NCI-H1105 (cell line): ENCODE measurements at regions not wholly inside any gene's neighbourhood (a gene's known extent, or its start where the extent isn't known, plus 50 kb on each side); places are given as distances from the start of the nearest gene placed in this dataset.
"Not testable (repeated sequence)": the region's sequence is repeated elsewhere in the genome, so short reads cannot be mapped to it uniquely, and the experiment has no call there.

ENCODE experiments used
- DNase-seq: peaks from one replicate; lab custom pipeline; 2025; lab: John Stamatoyannopoulos, UW

GRCh38 chr3:28950614-28951013, 330.3 kb upstream of the RBMS3 start:
- DNase-seq, result no peak

- no peak for DNase-seq
Measured at GRCh38 chr3:28951772-28952556, 328.9 kb upstream of the RBMS3 start.

GRCh38 chr3:28958656-28959055, 322.2 kb upstream of the RBMS3 start:
- no peak for DNase-seq

DNA sequence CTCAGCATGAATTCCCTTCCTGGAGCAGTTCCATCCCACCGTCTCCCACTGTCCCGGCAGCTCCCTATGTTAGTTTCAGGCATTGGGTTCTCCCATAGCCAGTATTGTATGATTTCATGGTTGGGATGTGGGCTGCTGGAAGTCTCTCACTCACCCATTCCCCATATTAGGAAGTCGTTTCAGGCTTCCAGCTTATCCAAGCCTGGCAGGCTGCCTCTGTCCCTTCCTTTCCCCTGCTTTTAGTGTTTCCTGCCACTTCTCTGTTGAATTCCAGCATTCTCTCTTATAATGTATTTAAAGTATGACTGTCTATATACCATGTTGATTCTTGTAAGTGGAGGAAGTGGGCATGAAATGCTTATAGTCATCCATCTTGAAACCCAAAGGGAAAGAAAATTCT, 309.7 kb upstream of the RBMS3 start:
- DNase-seq, result no peak

DNA sequence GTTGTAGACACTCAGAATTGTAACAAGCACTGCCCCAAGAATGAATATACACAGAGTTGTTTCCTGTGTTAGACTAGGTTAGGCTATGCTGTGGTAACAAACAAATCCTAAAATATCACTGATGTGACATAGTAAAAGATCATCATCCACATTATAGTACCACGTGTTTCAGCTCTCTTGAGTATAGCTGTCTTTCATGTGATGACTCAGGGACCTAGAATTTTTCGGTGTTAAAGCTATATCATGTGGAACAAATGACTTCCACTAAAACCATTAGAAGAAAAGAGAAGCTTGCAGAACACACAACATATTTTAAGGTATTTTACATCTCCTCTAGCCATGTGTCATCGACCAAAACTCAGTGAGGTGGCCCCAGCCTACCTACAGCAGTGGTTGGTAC, 307.9 kb upstream of the RBMS3 start:
- no peak for DNase-seq

DNA sequence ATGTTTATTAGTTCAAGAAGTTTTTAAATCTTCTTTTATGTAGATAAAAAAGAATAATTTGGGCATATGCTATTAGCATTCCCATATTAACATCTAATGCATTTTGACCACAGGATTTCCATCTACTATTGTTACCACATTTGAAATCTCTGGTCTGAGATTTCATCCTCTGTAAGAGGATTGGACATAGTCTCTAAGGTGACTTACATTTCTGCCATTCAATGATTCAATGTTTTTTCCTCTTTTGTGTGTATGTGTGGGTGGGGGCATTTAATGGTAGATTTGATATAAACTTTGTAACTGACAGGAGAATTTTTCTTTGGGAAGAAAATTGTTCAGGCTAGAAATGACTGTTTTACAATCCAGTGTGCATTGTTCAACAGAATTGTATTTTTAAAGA, 307.3 kb upstream of the RBMS3 start:
- no peak for DNase-seq

GRCh38 chr3:28978092-28978491, 302.8 kb upstream of the RBMS3 start:
- DNase-seq, result no peak

- no peak for DNase-seq
Measured at GRCh38 chr3:28980131-28980530, 300.7 kb upstream of the RBMS3 start.

DNA sequence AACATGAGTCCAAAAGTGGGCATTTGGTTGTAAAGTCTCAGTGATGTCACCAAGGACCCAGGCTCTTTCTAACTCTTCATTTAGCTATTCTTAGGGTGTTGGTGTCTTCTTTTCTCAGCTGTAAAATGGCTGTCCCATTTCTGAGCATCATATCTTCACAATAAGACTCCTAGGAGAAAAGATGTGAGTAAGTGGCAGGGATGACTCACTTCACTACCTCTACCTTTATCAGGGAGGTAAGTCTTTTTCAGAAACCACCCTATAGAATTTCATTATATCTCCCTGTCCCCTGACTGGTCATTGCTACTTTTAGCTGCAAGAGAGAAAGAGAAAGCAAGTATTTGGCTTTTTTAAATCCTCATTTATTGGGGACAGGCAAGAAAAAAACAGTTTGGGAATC, 300.2 kb upstream of the RBMS3 start:
- no peak for DNase-seq

GRCh38 chr3:28982906-28983305, 298.0 kb upstream of the RBMS3 start:
- no peak for DNase-seq

DNA sequence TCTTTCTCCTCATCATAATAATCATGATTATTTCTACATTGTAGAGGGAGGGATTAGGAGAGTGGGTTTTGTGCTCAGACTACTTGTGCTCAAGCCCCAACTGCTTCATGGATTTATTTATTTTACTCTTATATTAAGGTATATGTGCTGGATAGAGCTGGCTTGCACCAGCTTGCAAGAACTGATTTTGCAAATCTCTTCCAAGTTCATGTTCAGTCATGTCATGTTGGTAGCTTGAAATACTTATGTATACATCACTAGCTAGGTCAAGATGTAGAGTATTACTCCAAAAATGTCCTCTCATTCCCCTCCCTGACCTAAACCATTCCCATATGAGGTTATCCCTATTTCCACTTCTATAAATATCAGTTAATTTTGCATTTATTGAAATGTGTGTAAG, 293.9 kb upstream of the RBMS3 start:
- DNase-seq, result no peak

DNA sequence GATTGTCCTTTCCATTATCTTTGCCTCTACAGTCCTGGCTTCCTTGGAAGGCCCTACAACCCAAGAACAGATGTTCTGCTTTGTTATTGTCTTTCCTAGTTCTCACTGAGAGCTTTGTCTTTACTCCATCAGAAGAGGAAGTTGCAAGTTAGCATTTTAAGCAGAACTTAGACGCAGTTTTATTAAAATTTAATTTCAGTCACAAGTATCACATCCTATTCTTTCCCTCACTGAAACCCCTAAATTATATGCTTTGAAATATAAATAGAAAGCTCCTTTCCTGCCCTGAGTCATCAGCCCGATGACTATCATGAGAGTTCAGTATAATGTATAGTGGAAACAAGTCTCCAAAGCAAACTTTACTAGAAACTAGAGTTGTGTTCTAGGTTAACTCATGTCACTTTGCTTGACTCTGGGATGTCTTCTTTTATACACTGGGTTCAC, 291.2 kb upstream of the RBMS3 start:
- DNase-seq, result no peak

GRCh38 chr3:28994161-28994905, 286.5 kb upstream of the RBMS3 start:
- no peak for DNase-seq

GRCh38 chr3:29004885-29005599, 275.8 kb upstream of the RBMS3 start:
- no peak for DNase-seq

- no peak for DNase-seq
Measured at GRCh38 chr3:29005862-29006261, 275.0 kb upstream of the RBMS3 start.

GRCh38 chr3:29011441-29011840, 269.4 kb upstream of the RBMS3 start:
- DNase-seq, result no peak

DNA sequence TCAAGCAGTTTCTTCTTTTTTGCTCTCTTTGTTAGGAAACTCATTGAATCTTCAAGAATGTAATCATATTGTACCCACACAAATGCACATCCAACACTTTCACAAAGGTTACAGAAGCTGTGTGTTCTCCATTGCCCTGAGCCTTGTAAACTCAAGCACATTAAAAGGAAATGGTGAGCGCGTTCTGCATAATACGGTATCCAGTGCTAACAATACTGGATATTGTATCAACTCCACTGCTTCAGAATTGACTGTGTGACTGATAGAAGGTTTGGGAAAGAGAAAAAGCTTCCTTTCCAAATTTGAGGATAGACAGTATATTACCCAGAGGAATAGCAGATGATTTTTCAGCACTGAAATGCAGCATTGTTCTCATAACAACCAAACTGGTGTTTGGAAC, 268.9 kb upstream of the RBMS3 start:
- no peak for DNase-seq

GRCh38 chr3:29022976-29023375, 257.9 kb upstream of the RBMS3 start:
- DNase-seq, result no peak

DNA sequence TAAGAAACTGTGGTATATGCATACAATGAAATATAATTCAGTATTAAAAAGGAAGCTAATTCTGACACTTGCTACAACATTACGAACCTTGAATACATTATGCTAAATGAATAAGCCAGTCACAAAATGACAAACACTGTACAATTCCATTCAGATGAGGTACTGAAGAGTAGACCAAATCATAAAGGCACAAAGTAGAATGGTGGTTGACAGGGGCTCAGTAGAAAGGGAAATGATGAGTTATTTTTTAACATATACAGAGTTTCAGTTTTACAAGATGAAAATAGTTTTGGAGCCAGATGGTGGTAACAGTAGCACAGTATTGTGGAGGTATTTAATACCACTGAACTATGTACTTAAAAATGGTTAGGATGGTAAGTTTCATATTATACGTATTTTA, 254.6 kb upstream of the RBMS3 start:
- no peak for DNase-seq

DNA sequence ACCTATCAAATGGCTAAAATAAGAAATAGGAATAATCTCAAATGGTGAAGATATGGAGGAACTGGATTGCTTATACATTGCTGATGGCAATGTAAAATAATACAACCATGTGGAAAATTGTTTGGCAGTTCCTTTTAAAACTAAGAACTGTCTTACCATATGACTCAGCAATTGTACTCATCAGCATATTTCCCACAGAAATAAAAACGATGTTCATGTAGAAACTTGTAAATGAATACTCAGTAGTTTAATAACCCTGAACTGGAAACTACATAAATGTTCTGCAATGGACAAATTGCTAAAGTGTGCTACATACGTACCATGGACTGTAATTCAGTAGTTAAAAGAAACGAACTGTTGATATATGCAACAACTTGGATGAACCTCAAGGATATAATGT, 253.9 kb upstream of the RBMS3 start:
- DNase-seq, result no peak

GRCh38 chr3:29031175-29031574, 249.7 kb upstream of the RBMS3 start:
- DNase-seq, result not testable (repeated sequence)

- DNase-seq, result no peak
Measured at GRCh38 chr3:29033511-29033910, 247.4 kb upstream of the RBMS3 start.

DNA sequence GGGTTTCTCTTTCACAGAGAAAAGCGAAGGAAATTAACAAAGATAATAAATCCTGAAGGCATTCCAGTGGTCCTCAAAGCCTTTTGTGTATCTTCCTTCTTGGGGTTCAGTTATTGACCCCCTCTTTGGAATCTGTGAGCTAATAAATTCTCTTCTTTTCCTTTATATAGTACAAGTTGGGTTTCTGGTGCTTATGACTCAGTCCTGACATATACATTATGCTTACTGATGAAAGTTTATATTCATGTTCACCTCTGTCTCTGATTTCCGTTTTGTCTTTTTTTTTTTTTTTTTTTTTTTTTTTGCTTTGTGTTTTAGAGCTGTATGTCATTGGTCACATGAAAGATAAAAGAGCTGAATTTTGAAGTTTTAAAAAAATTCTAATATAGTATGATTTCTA, 230.7 kb upstream of the RBMS3 start:
- DNase-seq, result no peak
